IMR-90 (cell line): ENCODE measurements at regions not wholly inside any gene's neighbourhood (a gene's known extent, or its start where the extent isn't known, plus 50 kb on each side); places are given as distances from the start of the nearest gene placed in this dataset.

Experiments used
- ATAC-seq: fragments of 200-7000 bp; cut with Tn5 transposase; 2 replicates; pipeline ENCODE4 v1.9.1; 2020; ENCODE audit warnings: low read depth, mild to moderate bottlenecking, moderate library complexity
- BruUV-seq: library from RNA; stranded (reverse); fragments of 400-500 nt; replicated peaks from 2 replicates; lab custom pipeline; 2021; lab: Mats Ljungman, UMichigan
- CTCF ChIA-PET: fragments of 300-600 bp; formaldehyde crosslinking; extraction: SDS; loops from one replicate; lab custom pipeline; 2021; ENCODE audit warnings: antibody characterized with exemption; lab: Yijun Ruan, JAX
- POLR2A ChIA-PET: fragments of 300-600 bp; sonication (Branson Sonifier 250); formaldehyde crosslinking; loops from one replicate; lab custom pipeline; 2022; ENCODE audit warnings: antibody characterized with exemption; ENCODE audit not compliant: unreplicated experiment; lab: Charles Lee
- DNase-seq: peaks from one replicate; pipeline ENCODE4 v3.0.0; 2013
- H2AFZ ChIP-seq: replicated peaks from 2 replicates; pipeline ENCODE3; 2013; ENCODE audit warnings: low read length, mild to moderate bottlenecking; ENCODE audit not compliant: poor library complexity
- H2AK5ac ChIP-seq: 2 replicates; pipeline ENCODE4 v1.6.1; 2013; ENCODE audit warnings: low read depth, low read length, inconsistent platforms
- H2AK9ac ChIP-seq: replicated peaks from 2 replicates; pipeline ENCODE3; 2013; ENCODE audit warnings: mild to moderate bottlenecking, low read depth, low read length, moderate library complexity; ENCODE audit not compliant: poor library complexity
- H2BK120ac ChIP-seq: 2 replicates; pipeline ENCODE4 v1.6.1; 2013; ENCODE audit warnings: low read depth, low read length, inconsistent platforms
- H2BK15ac ChIP-seq: 3 replicates; pipeline ENCODE4 v1.6.1; 2013; ENCODE audit warnings: low read depth, low read length, inconsistent platforms
- H2BK20ac ChIP-seq: 2 replicates; pipeline ENCODE4 v1.6.1; 2013; ENCODE audit warnings: low read depth, mild to moderate bottlenecking, inconsistent platforms, low read length, moderate library complexity
- H2BK5ac ChIP-seq: 2 replicates; pipeline ENCODE4 v1.6.1; 2013; ENCODE audit warnings: mild to moderate bottlenecking, low read depth, low read length, inconsistent platforms; ENCODE audit not compliant: poor library complexity, severe bottlenecking
- H3K14ac ChIP-seq: replicated peaks from 2 replicates; pipeline ENCODE4 v1.6.1; 2013; ENCODE audit warnings: low read depth, low read length, inconsistent platforms
- H3K18ac ChIP-seq: 2 replicates; pipeline ENCODE4 v1.6.1; 2013; ENCODE audit warnings: low read depth, low read length, control low read depth
- H3K23ac ChIP-seq: 2 replicates; pipeline ENCODE4 v1.6.1; 2013; ENCODE audit warnings: low read depth, low read length, inconsistent platforms
- H3K27ac ChIP-seq: 2 replicates; pipeline ENCODE4 v1.5.1; 2013; ENCODE audit warnings: mild to moderate bottlenecking, control low read depth, low read length; ENCODE audit not compliant: insufficient read depth
- H3K27me3 ChIP-seq: 2 replicates; pipeline ENCODE4 v1.6.1; 2013; ENCODE audit warnings: low read length; ENCODE audit not compliant: control insufficient read depth, insufficient read depth
- H3K36me3 ChIP-seq: 2 replicates; pipeline ENCODE4 v1.6.1; 2013; ENCODE audit warnings: low read length, mixed read lengths; ENCODE audit not compliant: control insufficient read depth, insufficient read depth
- H3K4ac ChIP-seq: 2 replicates; pipeline ENCODE4 v1.6.1; 2013; ENCODE audit warnings: low read depth, low read length, inconsistent platforms
- H3K4me1 ChIP-seq: 2 replicates; pipeline ENCODE4 v1.6.1; 2013; ENCODE audit warnings: low read length, mixed read lengths; ENCODE audit not compliant: control insufficient read depth, insufficient read depth
- H3K4me2 ChIP-seq: 2 replicates; pipeline ENCODE4 v1.6.1; 2013; ENCODE audit warnings: low read depth, mild to moderate bottlenecking, control low read depth, low read length, moderate library complexity
- H3K4me3 ChIP-seq: 2 replicates; pipeline ENCODE4 v1.5.1; 2013; ENCODE audit warnings: low read depth, mild to moderate bottlenecking, control low read depth, low read length, moderate library complexity; ENCODE audit not compliant: insufficient read depth
- H3K56ac ChIP-seq: 2 replicates; pipeline ENCODE4 v1.6.1; 2013; ENCODE audit warnings: low read length, inconsistent platforms; ENCODE audit not compliant: insufficient read depth; ENCODE audit errors: extremely low read depth
- H3K79me1 ChIP-seq, 2 experiments: 2 replicates each; pipeline ENCODE4 v1.6.1; 2013; ENCODE audit warnings: low read length in 2 of 2, inconsistent platforms in 1 of 2, low read depth in 1 of 2
- H3K9ac ChIP-seq: 2 replicates; pipeline ENCODE4 v1.6.1; 2013; ENCODE audit warnings: low read depth, low read length, control low read depth
- H3K9me1 ChIP-seq: 2 replicates; pipeline ENCODE4 v1.6.1; 2013; ENCODE audit warnings: low read length, inconsistent platforms; ENCODE audit not compliant: insufficient read depth
- H3K9me3 ChIP-seq: 2 replicates; pipeline ENCODE4 v1.6.1; 2013; ENCODE audit warnings: low read length; ENCODE audit not compliant: control insufficient read depth, insufficient read depth
- H4K20me1 ChIP-seq: 2 replicates; pipeline ENCODE4 v1.6.1; 2013; ENCODE audit warnings: low read length, inconsistent platforms; ENCODE audit not compliant: insufficient read depth
- H4K5ac ChIP-seq: 2 replicates; pipeline ENCODE4 v1.6.1; 2013; ENCODE audit warnings: mild to moderate bottlenecking, low read depth, low read length, control low read depth
- H4K8ac ChIP-seq, 2 experiments: 2 replicates each; pipeline ENCODE4 v1.6.1; 2013; ENCODE audit warnings: low read depth in 2 of 2, low read length in 2 of 2, control low read depth in 1 of 2, inconsistent platforms in 1 of 2
- H4K91ac ChIP-seq: 2 replicates; pipeline ENCODE4 v1.6.1; 2013; ENCODE audit warnings: low read depth, low read length, inconsistent platforms; ENCODE audit not compliant: insufficient read depth
- CEBPB ChIP-seq: IDR thresholded peaks from 2 replicates; pipeline ENCODE4 v1.6.1; 2012; ENCODE audit warnings: low read depth, low read length, improper control_type of control experiment
- CHD1 ChIP-seq: IDR thresholded peaks from 2 replicates; pipeline ENCODE4 v1.6.1; 2012; ENCODE audit warnings: low read depth, low read length, improper control_type of control experiment
- FOS ChIP-seq: fragments of 150-350 bp; IDR thresholded peaks from 2 replicates; pipeline ENCODE4 v1.6.1; 2016; ENCODE audit warnings: low read depth, low read length
- MAFK ChIP-seq: IDR thresholded peaks from 2 replicates; pipeline ENCODE4 v1.6.1; 2012; ENCODE audit warnings: low read depth, low read length, improper control_type of control experiment
- MAZ ChIP-seq: IDR thresholded peaks from 2 replicates; pipeline ENCODE4 v1.6.1; 2012; ENCODE audit warnings: low read depth, mild to moderate bottlenecking, low read length, improper control_type of control experiment, moderate library complexity, borderline replicate concordance
- MXI1 ChIP-seq: IDR thresholded peaks from 2 replicates; pipeline ENCODE4 v1.6.1; 2012; ENCODE audit warnings: low read depth, mild to moderate bottlenecking, low read length, moderate library complexity, borderline replicate concordance
- RCOR1 ChIP-seq: IDR thresholded peaks from 2 replicates; pipeline ENCODE4 v1.6.1; 2012; ENCODE audit warnings: mild to moderate bottlenecking, low read length, improper control_type of control experiment; ENCODE audit not compliant: insufficient replicate concordance
- RFX5 ChIP-seq: IDR thresholded peaks from 2 replicates; pipeline ENCODE4 v1.8.0; 2012; ENCODE audit warnings: low read depth, mild to moderate bottlenecking, low read length, moderate library complexity
- SMC3 ChIP-seq: fragments of 150-350 bp; IDR thresholded peaks from 2 replicates; pipeline ENCODE4 v1.6.1; 2016; ENCODE audit warnings: low read depth, mild to moderate bottlenecking, antibody characterized with exemption, low read length, moderate library complexity
- WGBS, 2 experiments: methylation state at CpG; one replicate each; pipeline versions ENCODE4 v1.1.5 to v1.1.7; 2013; ENCODE audit warnings: missing lambda C conversion rate in 2 of 2; ENCODE audit not compliant: insufficient read length in 1 of 2; ENCODE audit errors: extremely low coverage in 2 of 2; 5-methylcytosine and 5-hydroxymethylcytosine counted together
- dilution Hi-C: fragments of 300-500 bp; cut with HindIII; formaldehyde crosslinking; loops from one replicate; pipeline ENCODE4 v1.14.3; 2018; ENCODE audit warnings: low sequenced_read_pairs; ENCODE audit not compliant: unreplicated experiment
- in situ Hi-C: fragments of 300-500 bp; cut with MboI; formaldehyde crosslinking; loops from 3 replicates; pipeline ENCODE4 v1.14.3; 2019; ENCODE audit warnings: low sequenced_read_pairs, inconsistent platforms, mixed read lengths
- intact Hi-C: fragments of 100-400 bp; cut with micrococcal nuclease; formaldehyde crosslinking; loops from 2 replicates; pipeline ENCODE4 v1.10.0; 2022
- TF ChIP-seq, protein P1 (sequence below): fragments of 150-350 bp; IDR thresholded peaks from 2 replicates; pipeline ENCODE4 v1.6.1; 2016; ENCODE audit warnings: low read depth, mild to moderate bottlenecking, low read length, moderate library complexity, borderline replicate concordance
- TF ChIP-seq, protein P2 (sequence below): conservative IDR thresholded peaks from 2 replicates; pipeline ENCODE4 v1.5.1; 2012; ENCODE audit warnings: mild to moderate bottlenecking, low read depth, low read length, improper control_type of control experiment

DNA sequence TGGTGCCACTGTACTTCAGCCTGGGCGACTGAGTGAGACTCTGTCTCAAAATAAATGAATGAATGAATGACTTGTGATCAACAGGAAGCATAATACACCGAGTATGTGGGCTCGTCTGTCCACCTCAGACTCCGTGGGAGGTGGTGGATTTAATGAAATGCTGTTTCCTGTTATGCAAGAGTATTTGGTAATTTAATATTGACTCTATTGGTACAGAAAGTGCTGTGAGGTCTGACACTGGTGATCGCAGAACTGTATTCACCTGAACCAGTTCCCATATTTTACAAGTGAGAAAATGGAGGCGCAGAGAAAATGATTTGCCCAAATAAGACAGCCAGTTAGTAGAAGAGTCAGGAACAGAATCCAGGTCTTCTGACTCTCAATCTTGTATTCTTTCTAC, 423.3 kb downstream of the RAPGEF2 start:
- Histone ChIP-seq H3K79me1 (no peaks in the 10 kb centered on the region), H3K27me3 (no peaks in the 10 kb centered on the region), H3K9ac (no peak overlapping the region), H3K9me3 (no peaks in the 10 kb centered on the region), H3K4me2 (no peak overlapping the region), H2BK5ac (no peak overlapping the region), H3K56ac (no peak overlapping the region), H3K36me3 (no peaks in the 10 kb centered on the region), H2BK120ac (no peak overlapping the region), H2AFZ (no peak overlapping the region), H4K5ac (no peak overlapping the region), H3K4me1 (no peaks in the 10 kb centered on the region), H2AK9ac (no peak overlapping the region), H2AK5ac (no peak overlapping the region), H2BK15ac (no peak overlapping the region), H4K8ac (no peak overlapping the region), H3K18ac (no peak overlapping the region), H3K9me1 (no peaks in the 10 kb centered on the region), H3K27ac (no peak overlapping the region), H3K23ac (no peak overlapping the region), H3K14ac (no peak overlapping the region), H4K20me1 (no peaks in the 10 kb centered on the region), H2BK20ac (no peak overlapping the region), H4K91ac (no peak overlapping the region), H3K4me3 (no peak overlapping the region), H3K4ac (no peak overlapping the region)
- ChIA-PET POLR2A (no interaction called here), CTCF (no interaction called here)
- TF ChIP-seq SMC3 (no peak), RCOR1 (no peak), MAFK (no peak), MXI1 (no peak), FOS (no peak), CHD1 (no peak), MAZ (no peak), CEBPB (no peak), RFX5 (no peak)
- TF ChIP-seq, protein P1, sequence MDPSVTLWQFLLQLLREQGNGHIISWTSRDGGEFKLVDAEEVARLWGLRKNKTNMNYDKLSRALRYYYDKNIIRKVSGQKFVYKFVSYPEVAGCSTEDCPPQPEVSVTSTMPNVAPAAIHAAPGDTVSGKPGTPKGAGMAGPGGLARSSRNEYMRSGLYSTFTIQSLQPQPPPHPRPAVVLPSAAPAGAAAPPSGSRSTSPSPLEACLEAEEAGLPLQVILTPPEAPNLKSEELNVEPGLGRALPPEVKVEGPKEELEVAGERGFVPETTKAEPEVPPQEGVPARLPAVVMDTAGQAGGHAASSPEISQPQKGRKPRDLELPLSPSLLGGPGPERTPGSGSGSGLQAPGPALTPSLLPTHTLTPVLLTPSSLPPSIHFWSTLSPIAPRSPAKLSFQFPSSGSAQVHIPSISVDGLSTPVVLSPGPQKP: no peak
- TF ChIP-seq, protein P2, sequence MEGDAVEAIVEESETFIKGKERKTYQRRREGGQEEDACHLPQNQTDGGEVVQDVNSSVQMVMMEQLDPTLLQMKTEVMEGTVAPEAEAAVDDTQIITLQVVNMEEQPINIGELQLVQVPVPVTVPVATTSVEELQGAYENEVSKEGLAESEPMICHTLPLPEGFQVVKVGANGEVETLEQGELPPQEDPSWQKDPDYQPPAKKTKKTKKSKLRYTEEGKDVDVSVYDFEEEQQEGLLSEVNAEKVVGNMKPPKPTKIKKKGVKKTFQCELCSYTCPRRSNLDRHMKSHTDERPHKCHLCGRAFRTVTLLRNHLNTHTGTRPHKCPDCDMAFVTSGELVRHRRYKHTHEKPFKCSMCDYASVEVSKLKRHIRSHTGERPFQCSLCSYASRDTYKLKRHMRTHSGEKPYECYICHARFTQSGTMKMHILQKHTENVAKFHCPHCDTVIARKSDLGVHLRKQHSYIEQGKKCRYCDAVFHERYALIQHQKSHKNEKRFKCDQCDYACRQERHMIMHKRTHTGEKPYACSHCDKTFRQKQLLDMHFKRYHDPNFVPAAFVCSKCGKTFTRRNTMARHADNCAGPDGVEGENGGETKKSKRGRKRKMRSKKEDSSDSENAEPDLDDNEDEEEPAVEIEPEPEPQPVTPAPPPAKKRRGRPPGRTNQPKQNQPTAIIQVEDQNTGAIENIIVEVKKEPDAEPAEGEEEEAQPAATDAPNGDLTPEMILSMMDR: no peak
- BruUV-seq: no TSS peak
- DNase-seq: no peak
- no peak for ATAC-seq
- in situ Hi-C loops (no loop called here), dilution Hi-C loops (no loop called here), intact Hi-C loops (no loop called here)
- WGBS, 2 experiments: no CpG with 5 or more reads among the region's 6 CpGs
